CD8-positive, alpha-beta memory T cell (primary cell): ENCODE measurements at regions not wholly inside any gene's neighbourhood (a gene's known extent, or its start where the extent isn't known, plus 50 kb on each side); places are given as distances from the start of the nearest gene placed in this dataset.

Experiments
- CTCF ChIA-PET: fragments of 350-600 bp; sonication (Branson Sonifier 250); formaldehyde crosslinking; loops from one replicate; lab custom pipeline; 2021; ENCODE audit warnings: antibody characterized with exemption; lab: Charles Lee
- POLR2A ChIA-PET: fragments of 350-600 bp; sonication (Branson Sonifier 250); formaldehyde crosslinking; loops from one replicate; lab custom pipeline; 2021; ENCODE audit warnings: antibody characterized with exemption; lab: Charles Lee
- DNase-seq, 5 donors: peaks; one replicate each; pipeline versions ENCODE4 v3.0.0 to v3.0.0-alpha.2; 2020 to 2022; ENCODE audit warnings: mixed read lengths in 1 of 5
- H3K27ac ChIP-seq: one replicate; pipeline ENCODE4 v1.7.0; 2013; ENCODE audit warnings: low read depth, mild to moderate bottlenecking, low read length, moderate library complexity
- H3K27me3 ChIP-seq: 2 replicates; pipeline ENCODE4 v1.7.0; 2013; ENCODE audit warnings: low read length, mild to moderate bottlenecking; ENCODE audit not compliant: insufficient read depth, poor library complexity, severe bottlenecking
- H3K36me3 ChIP-seq: 2 replicates; pipeline ENCODE4 v1.7.0; 2013; ENCODE audit warnings: mild to moderate bottlenecking, low read length, moderate library complexity; ENCODE audit not compliant: insufficient read depth
- H3K4me1 ChIP-seq: 2 replicates; pipeline ENCODE4 v1.7.0; 2013; ENCODE audit warnings: mild to moderate bottlenecking, low read length, moderate library complexity; ENCODE audit not compliant: insufficient read depth
- H3K4me3 ChIP-seq: 2 replicates; pipeline ENCODE4 v1.7.0; 2013; ENCODE audit warnings: mild to moderate bottlenecking, low read length
- H3K9me3 ChIP-seq: 2 replicates; pipeline ENCODE4 v1.7.0; 2013; ENCODE audit warnings: mild to moderate bottlenecking, low read length
- H3K27ac Mint-ChIP-seq, 8 donors: one replicate each; pipeline ENCODE4 v1.8.0; 2020 to 2021; ENCODE audit warnings: mixed read lengths in 8 of 8, mild to moderate bottlenecking in 6 of 8, inconsistent platforms in 3 of 8, moderate library complexity in 3 of 8
- H3K27me3 Mint-ChIP-seq, 2 donors: one replicate each; pipeline ENCODE4 v1.8.0; 2020 to 2021; ENCODE audit warnings: mixed read lengths in 2 of 2, mild to moderate bottlenecking in 1 of 2, moderate library complexity in 1 of 2
- H3K36me3 Mint-ChIP-seq, 3 donors: one replicate each; pipeline ENCODE4 v1.8.0; 2020 to 2021; ENCODE audit warnings: mixed read lengths in 3 of 3, inconsistent platforms in 1 of 3, mild to moderate bottlenecking in 1 of 3
- H3K4me1 Mint-ChIP-seq, 3 donors: one replicate each; pipeline ENCODE4 v1.8.0; 2020 to 2021; ENCODE audit warnings: mixed read lengths in 3 of 3, inconsistent platforms in 1 of 3, mild to moderate bottlenecking in 1 of 3
- H3K4me3 Mint-ChIP-seq, 7 donors: one replicate each; pipeline ENCODE4 v1.8.0; 2020 to 2021; ENCODE audit warnings: mixed read lengths in 7 of 7, mild to moderate bottlenecking in 6 of 7, moderate library complexity in 4 of 7, inconsistent platforms in 2 of 7
- H3K9me3 Mint-ChIP-seq, 5 donors: one replicate each; pipeline ENCODE4 v1.8.0; 2020 to 2022; ENCODE audit warnings: mixed read lengths in 5 of 5, mild to moderate bottlenecking in 3 of 5, moderate library complexity in 2 of 5, inconsistent platforms in 1 of 5

GRCh38 chr3:101149251-101149650 lies 156.0 kb upstream of the ABI3BP start:
- no peaks in the 10 kb centered on the region for H3K36me3 ChIP-seq

GRCh38 chr3:101148001-101148400 lies 154.8 kb upstream of the ABI3BP start:
- Histone ChIP-seq H3K27ac (no peak overlapping the region), H3K27me3 (no peaks in the 10 kb centered on the region), H3K4me1 (no peaks in the 10 kb centered on the region), H3K4me3 (no peak overlapping the region), H3K9me3 (no peaks in the 10 kb centered on the region), H3K36me3 (no peaks in the 10 kb centered on the region)
- DNase-seq: no peak
- ChIA-PET POLR2A (no interaction called here), CTCF (no interaction called here)
- no peaks in the 10 kb centered on the region for H3K36me3 Mint-ChIP-seq
- no peak overlapping the region for H3K4me3 Mint-ChIP-seq
- no peaks in the 10 kb centered on the region for H3K4me1 Mint-ChIP-seq
- H3K27me3 Mint-ChIP-seq: peaks cover 2 to 41% of the 10 kb centered on the region in 2 donors
- peaks cover 0 to 3% (median 0%) of the 10 kb centered on the region in 5 donors for H3K9me3 Mint-ChIP-seq
- no peak overlapping the region for H3K27ac Mint-ChIP-seq

More at GRCh38 chr3:101149251-101149650, 156.0 kb upstream of the ABI3BP start:
- Histone ChIP-seq H3K27ac (no peak overlapping the region), H3K4me3 (no peak overlapping the region), H3K27me3 (no peaks in the 10 kb centered on the region), H3K9me3 (no peaks in the 10 kb centered on the region), H3K4me1 (no peaks in the 10 kb centered on the region)
- ChIA-PET CTCF (no interaction called here), POLR2A (no interaction called here)
- no peak for DNase-seq
- Mint-ChIP-seq H3K4me1 (no peaks in the 10 kb centered on the region), H3K27ac (no peak overlapping the region), H3K4me3 (no peak overlapping the region), H3K27me3 (peaks cover 8 to 39% of the 10 kb centered on the region in 2 donors), H3K36me3 (no peaks in the 10 kb centered on the region), H3K9me3 (peaks cover 0 to 3% (median 0%) of the 10 kb centered on the region in 5 donors)

- peaks cover 4 to 40% of the 10 kb centered on the region in 2 donors for H3K27me3 Mint-ChIP-seq
- H3K4me3 Mint-ChIP-seq: no peak overlapping the region
- Histone ChIP-seq H3K27me3 (no peaks in the 10 kb centered on the region), H3K9me3 (no peaks in the 10 kb centered on the region), H3K4me3 (no peak overlapping the region), H3K36me3 (no peaks in the 10 kb centered on the region), H3K27ac (no peak overlapping the region), H3K4me1 (no peaks in the 10 kb centered on the region)
- H3K9me3 Mint-ChIP-seq: peaks cover 0 to 3% (median 0%) of the 10 kb centered on the region in 5 donors
- no peak overlapping the region for H3K27ac Mint-ChIP-seq
- ChIA-PET CTCF (no interaction called here), POLR2A (no interaction called here)
- H3K4me1 Mint-ChIP-seq: no peaks in the 10 kb centered on the region
- H3K36me3 Mint-ChIP-seq: peaks cover 0 to 1% (median 0%) of the 10 kb centered on the region in 3 donors
- DNase-seq: no peak
Measured at GRCh38 chr3:101146946-101147345, 153.7 kb upstream of the ABI3BP start.

- ChIA-PET CTCF (no interaction called here), POLR2A (no interaction called here)
- Histone ChIP-seq H3K27ac (no peak overlapping the region), H3K4me3 (no peak overlapping the region), H3K4me1 (no peaks in the 10 kb centered on the region), H3K36me3 (no peaks in the 10 kb centered on the region), H3K27me3 (no peaks in the 10 kb centered on the region), H3K9me3 (no peaks in the 10 kb centered on the region)
- Mint-ChIP-seq H3K27ac (no peak overlapping the region), H3K27me3 (peaks cover 4 to 22% of the 10 kb centered on the region in 2 donors), H3K4me3 (no peak overlapping the region), H3K36me3 (peaks cover 0 to 1% (median 0%) of the 10 kb centered on the region in 3 donors), H3K4me1 (no peaks in the 10 kb centered on the region), H3K9me3 (peaks cover 0 to 3% (median 0%) of the 10 kb centered on the region in 5 donors)
- no peak for DNase-seq
Measured at GRCh38 chr3:101144105-101144504, 150.9 kb upstream of the ABI3BP start.

GRCh38 chr3:101143012-101143411 lies 149.8 kb upstream of the ABI3BP start:
- Histone ChIP-seq H3K36me3 (no peaks in the 10 kb centered on the region), H3K9me3 (no peaks in the 10 kb centered on the region), H3K27ac (no peak overlapping the region), H3K4me1 (no peaks in the 10 kb centered on the region), H3K4me3 (no peak overlapping the region), H3K27me3 (no peaks in the 10 kb centered on the region)
- no peak overlapping the region for H3K4me3 Mint-ChIP-seq
- H3K4me1 Mint-ChIP-seq: no peaks in the 10 kb centered on the region
- ChIA-PET CTCF (no interaction called here), POLR2A (no interaction called here)
- H3K36me3 Mint-ChIP-seq: peaks cover 0 to 1% (median 0%) of the 10 kb centered on the region in 3 donors
- H3K9me3 Mint-ChIP-seq: peaks cover 0 to 3% (median 0%) of the 10 kb centered on the region in 5 donors
- no peak overlapping the region for H3K27ac Mint-ChIP-seq
- peaks cover 4 to 17% of the 10 kb centered on the region in 2 donors for H3K27me3 Mint-ChIP-seq
- no peak for DNase-seq

GRCh38 chr3:101142160-101142559 lies 148.9 kb upstream of the ABI3BP start:
- no peak overlapping the region for H3K27ac Mint-ChIP-seq
- H3K27me3 ChIP-seq: no peaks in the 10 kb centered on the region

GRCh38 chr3:101141135-101141534 lies 147.9 kb upstream of the ABI3BP start:
- Mint-ChIP-seq H3K27ac (no peak overlapping the region), H3K36me3 (peaks cover 0 to 1% (median 0%) of the 10 kb centered on the region in 3 donors), H3K4me1 (no peaks in the 10 kb centered on the region), H3K27me3 (peaks cover 2 to 8% of the 10 kb centered on the region in 2 donors), H3K9me3 (no peaks in the 10 kb centered on the region), H3K4me3 (no peak overlapping the region)
- Histone ChIP-seq H3K4me1 (no peaks in the 10 kb centered on the region), H3K9me3 (no peaks in the 10 kb centered on the region), H3K27me3 (no peaks in the 10 kb centered on the region), H3K27ac (no peak overlapping the region), H3K36me3 (no peaks in the 10 kb centered on the region), H3K4me3 (no peak overlapping the region)
- CTCF ChIA-PET: no interaction called here
- POLR2A ChIA-PET: no interaction called here
- DNase-seq: no peak

More at GRCh38 chr3:101142160-101142559, 148.9 kb upstream of the ABI3BP start:
- H3K27ac ChIP-seq: no peak overlapping the region
- no peak for DNase-seq
- no peak overlapping the region for H3K4me3 ChIP-seq
- ChIA-PET POLR2A (no interaction called here), CTCF (no interaction called here)
- no peaks in the 10 kb centered on the region for H3K9me3 Mint-ChIP-seq
- no peak overlapping the region for H3K4me3 Mint-ChIP-seq
- H3K36me3 ChIP-seq: no peaks in the 10 kb centered on the region
- no peaks in the 10 kb centered on the region for H3K9me3 ChIP-seq
- H3K36me3 Mint-ChIP-seq: peaks cover 0 to 1% (median 0%) of the 10 kb centered on the region in 3 donors
- no peaks in the 10 kb centered on the region for H3K4me1 ChIP-seq
- peaks cover 4 to 11% of the 10 kb centered on the region in 2 donors for H3K27me3 Mint-ChIP-seq
- H3K4me1 Mint-ChIP-seq: no peaks in the 10 kb centered on the region

- POLR2A ChIA-PET: no interaction called here
- H3K4me1 Mint-ChIP-seq: peaks cover 2 to 12% (median 11%) of the 10 kb centered on the region in 3 donors
Measured at GRCh38 chr3:101138817-101139216, 145.6 kb upstream of the ABI3BP start.

More at GRCh38 chr3:101138817-101139216, 145.6 kb upstream of the ABI3BP start:
- Histone ChIP-seq H3K4me1 (peaks cover 7% of the 10 kb centered on the region), H3K9me3 (no peaks in the 10 kb centered on the region), H3K36me3 (no peaks in the 10 kb centered on the region), H3K27me3 (no peaks in the 10 kb centered on the region), H3K27ac (no peak overlapping the region), H3K4me3 (no peak overlapping the region)
- peaks cover 4% of the 10 kb centered on the region in 2 donors for H3K27me3 Mint-ChIP-seq
- no peak for DNase-seq
- CTCF ChIA-PET: no interaction called here
- no peak overlapping the region for H3K4me3 Mint-ChIP-seq
- H3K9me3 Mint-ChIP-seq: no peaks in the 10 kb centered on the region
- peaks cover 0 to 1% (median 0%) of the 10 kb centered on the region in 3 donors for H3K36me3 Mint-ChIP-seq
- no peak overlapping the region for H3K27ac Mint-ChIP-seq
